A549 (cell line): ENCODE measurements at regions not wholly inside any gene's neighbourhood (a gene's known extent, or its start where the extent isn't known, plus 50 kb on each side); places are given as distances from the start of the nearest gene placed in this dataset.
A peak's percentile ranks its signal among the peaks of the same experiment; 100 is the strongest.

Experiments used
- ATAC-seq, 2 experiments: fragments of 200-7000 bp in 1 of 2; fragments of >200 bp in 1 of 2; cut with Nextera tagmentation in 1 of 2; cut with Tn5 transposase in 1 of 2; 3 replicates each; pipeline versions ENCODE4 v1.8.0 to v1.9.1; 2018 to 2020; ENCODE audit warnings: mild to moderate bottlenecking in 1 of 2, moderate library complexity in 1 of 2
- CTCF ChIA-PET: fragments of 300-600 bp; sonication (Branson Sonifier 250); formaldehyde crosslinking; extraction: SDS; loops from one replicate; lab custom pipeline; 2021; ENCODE audit warnings: antibody characterized with exemption, inconsistent platforms; lab: Yijun Ruan, JAX
- POLR2A ChIA-PET: fragments of 350-600 bp; formaldehyde crosslinking; extraction: SDS; loops from one replicate; lab custom pipeline; 2021; ENCODE audit warnings: antibody characterized with exemption, inconsistent platforms; lab: Yijun Ruan, JAX
- DNase-seq, 2 experiments: peaks; one replicate each; pipeline versions ENCODE4 v3.0.0 to v3.0.0-alpha.2; 2011 to 2016; ENCODE audit warnings: low read depth in 1 of 2, low spot score in 1 of 2
- FAIRE-seq: peaks from 2 replicates; lab custom pipeline; 2011; peaks lifted over from hg19 to GRCh38; lab: Jason Lieb, UNC
- H3K27ac ChIP-seq, 2 experiments: fragments of >200 bp; sonication (Bioruptor Twin); formaldehyde crosslinking; 3 replicates each; pipeline ENCODE4 v1.5.1; 2016 to 2017
- H3K4me1 ChIP-seq: fragments of >200 bp; sonication (Bioruptor Twin); formaldehyde crosslinking; 3 replicates; pipeline ENCODE4 v1.6.1; 2016
- H3K4me2 ChIP-seq: fragments of >200 bp; sonication (Bioruptor Twin); formaldehyde crosslinking; 3 replicates; pipeline ENCODE4 v1.6.1; 2016
- H3K4me3 ChIP-seq: fragments of >200 bp; sonication (Bioruptor Twin); formaldehyde crosslinking; 3 replicates; pipeline ENCODE4 v1.5.1; 2016
- H3K9me3 ChIP-seq: fragments of >200 bp; sonication (Bioruptor Twin); formaldehyde crosslinking; 3 replicates; pipeline ENCODE4 v1.6.1; 2016
- BHLHE40 ChIP-seq: IDR thresholded peaks from 2 replicates; pipeline ENCODE4 v1.6.1; 2012; ENCODE audit warnings: low read depth, low read length, inconsistent platforms
- CBX2 ChIP-seq: fragments of 200-600 bp; sonication (generic); IDR thresholded peaks from 2 replicates; pipeline ENCODE4 v1.6.1; 2016; ENCODE audit warnings: low read depth, mild to moderate bottlenecking, borderline replicate concordance
- CBX8 ChIP-seq: fragments of 200-600 bp; sonication (generic); IDR thresholded peaks from 2 replicates; pipeline ENCODE4 v1.6.1; 2016
- CEBPB ChIP-seq, 2 experiments: fragments of >200 bp in 1 of 2; sonication (Bioruptor Twin) in 1 of 2; formaldehyde crosslinking in 1 of 2; IDR thresholded peaks; 2 replicates each; pipeline ENCODE4 v1.6.1; 2012 to 2016
- CHD4 ChIP-seq: fragments of 200-600 bp; sonication (generic); IDR thresholded peaks from 2 replicates; pipeline ENCODE4 v1.6.1; 2016; ENCODE audit warnings: antibody characterized with exemption, mild to moderate bottlenecking, borderline replicate concordance
- CTCF ChIP-seq: fragments of >200 bp; sonication (Bioruptor Twin); formaldehyde crosslinking; IDR thresholded peaks from 3 replicates; pipeline ENCODE4 v1.5.1; 2016
- EHF ChIP-seq: fragments of 250-450 bp; sonication (Bioruptor Pico); IDR thresholded peaks from 2 replicates; pipeline ENCODE4 v1.5.0; 2020; ENCODE audit warnings: mild to moderate bottlenecking
- ELK1 ChIP-seq: fragments of 150-350 bp; IDR thresholded peaks from 2 replicates; pipeline ENCODE4 v1.6.1; 2014; ENCODE audit warnings: low read depth, mild to moderate bottlenecking, low read length
- EP300 ChIP-seq, 2 experiments: fragments of >200 bp; sonication (Bioruptor Twin); formaldehyde crosslinking; IDR thresholded peaks; 2 replicates in 1 of 2; 3 replicates in 1 of 2; pipeline ENCODE4 v1.6.1; 2016 to 2017
- FOXS1 ChIP-seq: fragments of 250-450 bp; sonication (Bioruptor Pico); IDR thresholded peaks from 2 replicates; pipeline ENCODE4 v1.5.0; 2020; ENCODE audit warnings: mild to moderate bottlenecking, moderate library complexity
- HDAC2 ChIP-seq: fragments of 200-600 bp; sonication (generic); IDR thresholded peaks from 2 replicates; pipeline ENCODE4 v1.6.1; 2016
- HES2 ChIP-seq: fragments of >200 bp; sonication (Bioruptor Twin); formaldehyde crosslinking; IDR thresholded peaks from 2 replicates; pipeline ENCODE4 v1.6.1; 2016
- HEYL ChIP-seq: fragments of 250-450 bp; sonication (Bioruptor Pico); IDR thresholded peaks from 2 replicates; pipeline ENCODE4 v1.8.0; 2021; ENCODE audit warnings: mild to moderate bottlenecking, moderate library complexity
- HOXA7 ChIP-seq: fragments of 250-450 bp; sonication (Bioruptor Pico); IDR thresholded peaks from 2 replicates; pipeline ENCODE4 v1.5.0; 2020; ENCODE audit warnings: mild to moderate bottlenecking, moderate library complexity
- HOXB13 ChIP-seq: fragments of 250-450 bp; sonication (Bioruptor Pico); IDR thresholded peaks from 2 replicates; pipeline ENCODE4 v1.5.0; 2020; ENCODE audit warnings: low read depth, mild to moderate bottlenecking, moderate library complexity
- HOXB5 ChIP-seq: fragments of 250-450 bp; sonication (Bioruptor Pico); IDR thresholded peaks from 2 replicates; pipeline ENCODE4 v1.5.0; 2020; ENCODE audit warnings: mild to moderate bottlenecking, moderate library complexity
- JUN ChIP-seq, 2 experiments: fragments of >200 bp; sonication (Bioruptor Twin); formaldehyde crosslinking; IDR thresholded peaks; 2 replicates in 1 of 2; 3 replicates in 1 of 2; pipeline ENCODE4 v1.6.1; 2016 to 2017
- KDM5A ChIP-seq: fragments of 200-600 bp; sonication (generic); IDR thresholded peaks from 2 replicates; pipeline ENCODE4 v1.6.1; 2016; ENCODE audit warnings: antibody characterized with exemption, mild to moderate bottlenecking
- MAFK ChIP-seq: fragments of 450-650 bp; IDR thresholded peaks from 2 replicates; pipeline ENCODE4 v1.6.1; 2014; ENCODE audit not compliant: partially characterized antibody
- MAZ ChIP-seq: fragments of 150-350 bp; IDR thresholded peaks from 2 replicates; pipeline ENCODE4 v1.6.1; 2014; ENCODE audit warnings: antibody characterized with exemption, low read depth, low read length, borderline replicate concordance
- NFE2L2 ChIP-seq: fragments of 150-350 bp; conservative IDR thresholded peaks from 2 replicates; pipeline ENCODE4 v1.6.1; 2014; ENCODE audit warnings: low read length
- NPAS2 ChIP-seq: fragments of 250-450 bp; sonication (Bioruptor Pico); IDR thresholded peaks from 2 replicates; pipeline ENCODE4 v1.8.0; 2022; ENCODE audit warnings: mild to moderate bottlenecking, moderate library complexity, borderline replicate concordance
- PBX3 ChIP-seq: IDR thresholded peaks from 2 replicates; pipeline ENCODE4 v1.6.1; 2012
- POLR2A ChIP-seq: IDR thresholded peaks from 2 replicates; pipeline ENCODE4 v1.6.1; 2012; ENCODE audit warnings: mild to moderate bottlenecking, low read length
- RAD21 ChIP-seq, 2 experiments: fragments of >200 bp in 1 of 2; sonication (Bioruptor Twin) in 1 of 2; formaldehyde crosslinking in 1 of 2; IDR thresholded peaks in 1 of 2; conservative IDR thresholded peaks in 1 of 2; 2 replicates in 1 of 2; 3 replicates in 1 of 2; pipeline ENCODE4 v1.6.1; 2012 to 2018; ENCODE audit warnings: inconsistent platforms in 1 of 2
- RCOR1 ChIP-seq: fragments of 150-350 bp; IDR thresholded peaks from 2 replicates; pipeline ENCODE4 v1.6.1; 2014; ENCODE audit warnings: antibody characterized with exemption, low read length, low read depth
- RNF2 ChIP-seq: fragments of 200-600 bp; sonication (generic); IDR thresholded peaks from 2 replicates; pipeline ENCODE4 v1.6.1; 2016; ENCODE audit warnings: low read depth, mild to moderate bottlenecking, antibody characterized with exemption, moderate library complexity, borderline replicate concordance
- SMC3 ChIP-seq: fragments of >200 bp; sonication (Bioruptor Twin); formaldehyde crosslinking; IDR thresholded peaks from 3 replicates; pipeline ENCODE4 v1.6.1; 2018; ENCODE audit warnings: inconsistent platforms
- TFCP2L1 ChIP-seq: fragments of 250-450 bp; sonication (Bioruptor Pico); IDR thresholded peaks from 2 replicates; pipeline ENCODE4 v1.5.0; 2021; ENCODE audit warnings: mild to moderate bottlenecking
- ZC3H11A ChIP-seq: fragments of 450-650 bp; IDR thresholded peaks from 2 replicates; pipeline ENCODE4 v1.6.1; 2014; ENCODE audit warnings: antibody characterized with exemption, mild to moderate bottlenecking
- ZFP36 ChIP-seq: fragments of 450-650 bp; IDR thresholded peaks from 2 replicates; pipeline ENCODE4 v1.6.1; 2014; ENCODE audit warnings: borderline replicate concordance; ENCODE audit not compliant: partially characterized antibody
- ZSCAN20 ChIP-seq: fragments of 250-450 bp; sonication (Bioruptor Pico); IDR thresholded peaks from 2 replicates; pipeline ENCODE4 v1.8.0; 2022; ENCODE audit warnings: mild to moderate bottlenecking, moderate library complexity
- WGBS: methylation state at CpG from one replicate; pipeline ENCODE4 v1.1.6; 2017; ENCODE audit errors: missing lambda C conversion rate; 5-methylcytosine and 5-hydroxymethylcytosine counted together

- Histone ChIP-seq H3K4me2 (no peak overlapping the region), H3K4me3 (no peak overlapping the region), H3K27ac (no peak overlapping the region), H3K9me3 (no peaks in the 10 kb centered on the region), H3K4me1 (0 out of 3 replicates have a peak, but pooled peaks cover under 1% of the 10 kb centered on the region)
- DNase-seq (no peak), FAIRE-seq (no peak), ATAC-seq (no peak)
- CTCF ChIA-PET: no interaction called here
- POLR2A ChIA-PET: no interaction called here
- 44% methylated on average over 2 of the region's 2 CpGs for WGBS
- no peak for TF ChIP-seq SMC3
- no peak for TF ChIP-seq KDM5A
- TF ChIP-seq MAFK: no peak
- TF ChIP-seq HOXB5: no peak
Measured at GRCh38 chr3:145177828-145178227, 983.2 kb downstream of the PLOD2 start.

GRCh38 chr3:145182196-145182911, 978.6 kb downstream of the PLOD2 start:
- Histone ChIP-seq H3K9me3 (no peaks in the 10 kb centered on the region), H3K4me1 (0 out of 3 replicates have a peak, but pooled peaks cover 6% of the 10 kb centered on the region), H3K4me2 (peak overlapping the region; percentile 66), H3K4me3 (peak overlapping the region; percentile 2; the same call in 1 of the 3 replicates), H3K27ac (peak overlapping the region; percentile 2 to 10; a peak in 1 of 6 replicates)
- ChIA-PET CTCF (no interaction called here), POLR2A (no interaction called here)
- ATAC-seq (no peak), FAIRE-seq (no peak), DNase-seq (no peak)
- no peak for TF ChIP-seq HOXB5
- TF ChIP-seq CBX8: no peak
- TF ChIP-seq ZC3H11A: no peak
- no peak for TF ChIP-seq TFCP2L1
- TF ChIP-seq RNF2: no peak
- no peak for TF ChIP-seq PBX3
- TF ChIP-seq EHF (CRISPR knock-in tag): no peak
- TF ChIP-seq EP300 (IDR thresholded peaks at IDR 0.05): no peak
- TF ChIP-seq NFE2L2: no peak
- no peak for TF ChIP-seq RCOR1
- no peak for TF ChIP-seq HOXA7 (CRISPR knock-in tag)
- no peak for TF ChIP-seq RAD21 (conservative IDR thresholded peaks at IDR 0.05 in 1 of 2, IDR thresholded peaks at IDR 0.05 in 1 of 2)
- TF ChIP-seq CTCF: no peak
- no peak for TF ChIP-seq HEYL
- TF ChIP-seq SMC3: no peak
- no peak for TF ChIP-seq BHLHE40
- TF ChIP-seq CHD4: no peak
- TF ChIP-seq NPAS2 (CRISPR knock-in tag): no peak
- 15% methylated on average over 4 of the region's 4 CpGs for WGBS

GRCh38 chr3:145183261-145183660, 977.7 kb downstream of the PLOD2 start:
- H3K4me3 ChIP-seq: no peak overlapping the region
- WGBS: 18% methylated on average over 3 of the region's 3 CpGs
- ChIA-PET CTCF (no interaction called here), POLR2A (no interaction called here)
- TF ChIP-seq TFCP2L1 (no peak), HES2 (no peak), ELK1 (no peak), BHLHE40 (no peak), ZC3H11A (no peak), POLR2A (no peak), CBX2 (no peak), CEBPB (IDR thresholded peaks at IDR 0.05) (no peak), MAZ (no peak), FOXS1 (CRISPR knock-in tag) (no peak), NPAS2 (CRISPR knock-in tag) (no peak), JUN (IDR thresholded peaks at IDR 0.05) (no peak), ZFP36 (no peak), HOXB13 (CRISPR knock-in tag) (no peak), HDAC2 (no peak), ZSCAN20 (no peak), HOXA7 (CRISPR knock-in tag) (no peak), MAFK (no peak)
- no peak for DNase-seq
- H3K27ac ChIP-seq: no peak overlapping the region
- no peaks in the 10 kb centered on the region for H3K9me3 ChIP-seq
- H3K4me1 ChIP-seq: 0 out of 3 replicates have a peak, but pooled peaks cover 6% of the 10 kb centered on the region
- FAIRE-seq: no peak
- no peak for ATAC-seq
- peak overlapping the region; percentile 66; the same call in 2 of the 3 replicates for H3K4me2 ChIP-seq
